ENCODE measurements at regions not wholly inside any gene's neighbourhood (a gene's known extent, or its start where the extent isn't known, plus 50 kb on each side); places are given as distances from the start of the nearest gene placed in this dataset.

GRCh38 chr5:27814983-27815382 lies 776.6 kb upstream of the CDH9 start:
- Histone ChIP-seq H4K8ac (ENCODE audit: extremely low read depth, insufficient read depth, low read length) (no peak overlapping the region), H4K20me1 (replicated peaks in 1 of 2; ENCODE audit: control insufficient read depth in 1 of 2, insufficient read depth in 2 of 2, low read length in 2 of 2) (no peaks in the 10 kb centered on the region), H3K56ac (replicated peaks; ENCODE audit: insufficient read length, low read depth, low read length) (no peak overlapping the region), H2AFZ (ENCODE audit: low read length) (no peak overlapping the region), H3K23me2 (ENCODE audit: low read depth, low read length) (no peaks in the 10 kb centered on the region), H3K23ac (ENCODE audit: insufficient read length) (no peak overlapping the region), H3K79me1 (ENCODE audit: low read depth, low read length) (no peaks in the 10 kb centered on the region), H3K4me1 (replicated peaks in 1 of 4; ENCODE audit: control insufficient read depth in 3 of 4, insufficient read depth in 4 of 4, low read length in 3 of 4) (no peaks in the 10 kb centered on the region), H3K4me2 (ENCODE audit: insufficient read depth in 1 of 2, low read depth in 2 of 2, low read length in 2 of 2) (no peak overlapping the region), H2BK120ac (replicated peaks; ENCODE audit: low read depth, low read length) (no peak overlapping the region), H4K5ac (ENCODE audit: insufficient read length, low read depth, low read length) (no peak overlapping the region), H3K36me3 (ENCODE audit: control insufficient read depth in 2 of 4, insufficient read depth in 4 of 4, low read length in 3 of 4) (no peaks in the 10 kb centered on the region), H3K14ac (ENCODE audit: insufficient read length) (no peak overlapping the region), H2BK20ac (ENCODE audit: low read length) (no peak overlapping the region), H3K4ac (replicated peaks; ENCODE audit: insufficient read length, low read depth, low read length) (no peak overlapping the region), H3K9me3 (ENCODE audit: insufficient read depth in 2 of 2, low read depth in 1 of 2, low read length in 1 of 2) (no peaks in the 10 kb centered on the region), H4K91ac (replicated peaks; ENCODE audit: insufficient read length, low read length) (no peak overlapping the region), H3K4me3 (ENCODE audit: extremely low read depth in 1 of 4, insufficient read depth in 2 of 4, low read depth in 3 of 4, low read length in 4 of 4) (no peak overlapping the region), H2BK5ac (ENCODE audit: low read depth, low read length) (no peak overlapping the region), H3K79me2 (ENCODE audit: control insufficient read depth in 1 of 2, insufficient read depth in 2 of 2, low read length in 2 of 2) (no peaks in the 10 kb centered on the region), H3K27me3 (replicated peaks in 1 of 4; ENCODE audit: control insufficient read depth in 3 of 4, extremely low read depth in 1 of 4, insufficient read depth in 3 of 4, low read length in 3 of 4) (no peaks in the 10 kb centered on the region), H2BK15ac (ENCODE audit: low read length) (no peak overlapping the region), H3K18ac (ENCODE audit: extremely low read depth, low read length) (no peak overlapping the region), H3K9ac (replicated peaks in 1 of 4; ENCODE audit: extremely low read depth in 1 of 4, low read depth in 3 of 4, low read length in 3 of 4) (no peak overlapping the region), H2BK12ac (ENCODE audit: low read depth, low read length) (no peak overlapping the region), H3K27ac (ENCODE audit: low read depth, low read length) (no peak overlapping the region), H2AK5ac (ENCODE audit: low read depth, low read length) (no peak overlapping the region)
- CTCF ChIA-PET (ENCODE audit: partially characterized antibody): interaction anchor here (0.7 to 0.8 kb wide), 3 partner anchors 8 to 170 kb away, joined by 3 to 4 read pairs (median 3); no protein-coding TSS in a partner anchor
- FAIRE-seq (no peak), DNase-seq (ENCODE audit: low read depth in 1 of 2, low spot score in 2 of 2) (no peak)
- POLR2A ChIA-PET (ENCODE audit: partially characterized antibody): no interaction called here
- 0% methylated on average over 1 of the region's 1 CpG; no CpG with 5 or more reads in 1 of the 2 experiments for WGBS, 2 experiments (ENCODE audit: extremely low coverage in 1 of 2, insufficient coverage in 1 of 2, insufficient read length in 1 of 2, insufficient replicate concordance in 2 of 2, low coverage in 1 of 2, low lambda C conversion rate in 2 of 2, missing lambda C conversion rate in 1 of 2)
- TF ChIP-seq SIRT6 (IDR thresholded peaks at IDR 0.05; ENCODE audit: low read length): no peak
- TF ChIP-seq MAX (IDR thresholded peaks at IDR 0.05): no peak
- no peak for TF ChIP-seq RXRA (IDR thresholded peaks at IDR 0.05; ENCODE audit: insufficient read depth, low read depth, low read length)
- no peak for TF ChIP-seq SIX5 (IDR thresholded peaks at IDR 0.05; ENCODE audit: low read depth, low read length)
- no peak for TF ChIP-seq POLR2A (IDR thresholded peaks at IDR 0.05; ENCODE audit: control extremely low read depth in 1 of 2, low read depth in 2 of 2, low read length in 2 of 2)
- TF ChIP-seq BCL11A (IDR thresholded peaks at IDR 0.05; ENCODE audit: low read depth in 2 of 2, low read length in 2 of 2): no peak
- no peak for TF ChIP-seq YY1 (IDR thresholded peaks at IDR 0.05; ENCODE audit: low read depth, low read length)
- no peak for TF ChIP-seq CTBP2 (IDR thresholded peaks at IDR 0.05; ENCODE audit: borderline replicate concordance, insufficient read depth, insufficient read length, low read length)
- TF ChIP-seq ASH2L (IDR thresholded peaks at IDR 0.05; ENCODE audit: low read length): no peak
- no peak for TF ChIP-seq ZNF274 (IDR thresholded peaks at IDR 0.05; ENCODE audit: borderline replicate concordance, extremely low read depth, low read length)
- TF ChIP-seq NRF1 (IDR thresholded peaks at IDR 0.05; ENCODE audit: low read depth, low read length): no peak
- TF ChIP-seq GABPA (IDR thresholded peaks at IDR 0.05; ENCODE audit: borderline replicate concordance, insufficient read depth, low read length): no peak
- TF ChIP-seq CBX5 (IDR thresholded peaks at IDR 0.05; ENCODE audit: low read depth, low read length): no peak
- TF ChIP-seq CBX8 (IDR thresholded peaks at IDR 0.05; ENCODE audit: borderline replicate concordance, low read depth, low read length): no peak
- no peak for TF ChIP-seq SP1 (IDR thresholded peaks at IDR 0.05; ENCODE audit: low read depth, low read length)
- TF ChIP-seq SIN3A (conservative IDR thresholded peaks at IDR 0.05 in 1 of 2, IDR thresholded peaks at IDR 0.05 in 1 of 2; ENCODE audit: low read depth in 1 of 2, low read length in 2 of 2): no peak

All from H1 (cell line).